Prostate gland (tissue), 2 donors: ENCODE measurements at regions not wholly inside any gene's neighbourhood (a gene's known extent, or its start where the extent isn't known, plus 50 kb on each side); places are given as distances from the start of the nearest gene placed in this dataset.

ENCODE experiments used
- CTCF ChIP-seq, 4 experiments: fragments of 200-600 bp in 2 of 4; fragments of 450-650 bp in 2 of 4; sonication (generic) in 2 of 4; IDR thresholded peaks; 1 replicate in 3 of 4; 2 replicates in 1 of 4; pipeline ENCODE4 v1.5.1; 2016 to 2019; ENCODE audit warnings: antibody characterized with exemption in 4 of 4, mild to moderate bottlenecking in 2 of 4, moderate library complexity in 2 of 4
- POLR2A ChIP-seq: fragments of 450-650 bp; IDR thresholded peaks from one replicate; pipeline ENCODE4 v1.6.1; 2016; ENCODE audit warnings: antibody characterized with exemption, mild to moderate bottlenecking
- POLR2AphosphoS5 ChIP-seq: sonication (generic); formaldehyde crosslinking; IDR thresholded peaks from one replicate; pipeline ENCODE4 v1.6.1; 2017; ENCODE audit warnings: antibody characterized with exemption

GRCh38 chr4:136400829-136401228 is 1131.5 kb downstream of the PCDH18 start:
- TF ChIP-seq CTCF (IDR thresholded peaks at IDR 0.05) (no peak), POLR2A (no peak), POLR2AphosphoS5 (no peak)
